ENCODE measurements at regions not wholly inside any gene's neighbourhood (a gene's known extent, or its start where the extent isn't known, plus 50 kb on each side); places are given as distances from the start of the nearest gene placed in this dataset.

DNA sequence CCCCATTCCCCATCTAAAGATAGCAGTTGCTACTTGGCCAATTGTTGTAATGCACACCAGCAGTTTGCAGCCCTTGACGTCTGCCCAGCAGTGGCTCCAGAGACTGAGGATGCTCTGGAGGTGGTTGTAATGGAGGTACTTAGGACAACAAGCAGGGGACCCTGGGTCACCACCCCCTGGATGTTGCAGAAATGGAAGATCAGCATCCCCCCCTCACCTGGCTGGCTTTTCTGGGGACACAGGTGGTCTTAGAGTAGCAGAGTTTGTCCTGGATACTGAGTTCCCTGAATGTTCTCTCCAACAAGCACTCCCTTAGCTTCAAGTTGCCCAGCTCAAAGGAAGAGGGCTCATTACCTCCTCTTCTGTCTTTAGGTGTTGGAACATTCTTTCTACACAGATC is 250.5 kb downstream of the AACS start:
- WGBS, 2 experiments (ENCODE audit: extremely low coverage in 1 of 2, insufficient coverage in 1 of 2, insufficient read length in 1 of 2, insufficient replicate concordance in 2 of 2, low coverage in 1 of 2, low lambda C conversion rate in 2 of 2, missing lambda C conversion rate in 1 of 2) = 87% methylated on average over 1 of the region's 1 CpG; no CpG with 5 or more reads in 1 of the 2 experiments

More for the DNA sequence above, 250.5 kb downstream of the AACS start:
- Histone ChIP-seq H2BK120ac (replicated peaks; ENCODE audit: low read depth, low read length) (no peak overlapping the region), H4K8ac (ENCODE audit: extremely low read depth, insufficient read depth, low read length) (no peak overlapping the region), H3K9me3 (ENCODE audit: insufficient read depth in 2 of 2, low read depth in 1 of 2, low read length in 1 of 2) (no peaks in the 10 kb centered on the region), H3K4me3 (ENCODE audit: extremely low read depth in 1 of 4, insufficient read depth in 2 of 4, low read depth in 3 of 4, low read length in 4 of 4) (no peak overlapping the region), H3K23me2 (ENCODE audit: low read depth, low read length) (no peaks in the 10 kb centered on the region; the same call in 1 of the 2 replicates), H3K27me3 (replicated peaks in 1 of 4; ENCODE audit: control insufficient read depth in 3 of 4, extremely low read depth in 1 of 4, insufficient read depth in 3 of 4, low read length in 3 of 4) (no peaks in the 10 kb centered on the region), H2AK5ac (ENCODE audit: low read depth, low read length) (no peak overlapping the region; the same call in 1 of the 2 replicates), H3K14ac (ENCODE audit: insufficient read length) (no peak overlapping the region), H3K4ac (replicated peaks; ENCODE audit: insufficient read length, low read depth, low read length) (no peak overlapping the region), H3K4me2 (ENCODE audit: insufficient read depth in 1 of 2, low read depth in 2 of 2, low read length in 2 of 2) (no peak overlapping the region), H2BK20ac (ENCODE audit: low read length) (no peak overlapping the region), H2BK5ac (ENCODE audit: low read depth, low read length) (no peak overlapping the region), H3K56ac (replicated peaks; ENCODE audit: insufficient read length, low read depth, low read length) (no peak overlapping the region), H4K91ac (replicated peaks; ENCODE audit: insufficient read length, low read length) (no peak overlapping the region), H3K18ac (ENCODE audit: extremely low read depth, low read length) (no peak overlapping the region), H4K5ac (ENCODE audit: insufficient read length, low read depth, low read length) (no peak overlapping the region), H3K27ac (ENCODE audit: low read depth, low read length) (no peak overlapping the region), H3K9ac (replicated peaks in 1 of 4; ENCODE audit: extremely low read depth in 1 of 4, low read depth in 3 of 4, low read length in 3 of 4) (no peak overlapping the region), H2AFZ (ENCODE audit: low read length) (no peak overlapping the region), H4K20me1 (replicated peaks in 1 of 2; ENCODE audit: control insufficient read depth in 1 of 2, insufficient read depth in 2 of 2, low read length in 2 of 2) (peaks cover 4 to 8% of the 10 kb centered on the region in 2 experiments), H3K79me1 (ENCODE audit: low read depth, low read length) (no peaks in the 10 kb centered on the region; the same call in 1 of the 2 replicates), H3K36me3 (ENCODE audit: control insufficient read depth in 2 of 4, insufficient read depth in 4 of 4, low read length in 3 of 4) (no peaks in the 10 kb centered on the region; a peak in 1 of 8 replicates), H3K79me2 (ENCODE audit: control insufficient read depth in 1 of 2, insufficient read depth in 2 of 2, low read length in 2 of 2) (peaks cover 0 to 18% of the 10 kb centered on the region in 2 experiments; a peak in 1 of 4 replicates), H3K23ac (ENCODE audit: insufficient read length) (no peak overlapping the region), H2BK12ac (ENCODE audit: low read depth, low read length) (no peak overlapping the region), H3K4me1 (replicated peaks in 1 of 4; ENCODE audit: control insufficient read depth in 3 of 4, insufficient read depth in 4 of 4, low read length in 3 of 4) (peaks cover 3 to 17% (median 8%) of the 10 kb centered on the region in 4 experiments), H2BK15ac (ENCODE audit: low read length) (no peak overlapping the region)
- no peak for FAIRE-seq
- CTCF ChIA-PET (ENCODE audit: partially characterized antibody) = interaction anchor here (0.6 to 5.7 kb wide), 4 partner anchors 10 to 133 kb away, joined by 3 to 47 read pairs (median 6); no protein-coding TSS in a partner anchor
- TF ChIP-seq TCF12 (IDR thresholded peaks at IDR 0.05; ENCODE audit: low read depth, low read length) = no peak
- TF ChIP-seq SP4 (IDR thresholded peaks at IDR 0.05; ENCODE audit: low read length) = no peak
- no peak for TF ChIP-seq JUN (IDR thresholded peaks at IDR 0.05; ENCODE audit: low read depth, low read length)
- TF ChIP-seq EZH2 (IDR thresholded peaks at IDR 0.05; ENCODE audit: low read depth, low read length, severe bottlenecking) = no peak
- no peak for TF ChIP-seq TBP (IDR thresholded peaks at IDR 0.05; ENCODE audit: low read depth, low read length)
- no peak for TF ChIP-seq CHD1 (IDR thresholded peaks at IDR 0.05; ENCODE audit: low read depth, low read length)
- no peak for DNase-seq (ENCODE audit: low read depth in 1 of 2, low spot score in 2 of 2)
- POLR2A ChIA-PET (ENCODE audit: partially characterized antibody) = interaction anchor here (1.2 to 1.6 kb wide), 3 partner anchors 13 to 35 kb away, joined by 3 to 4 read pairs (median 4); no protein-coding TSS in a partner anchor
